GM10847 (cell line): ENCODE measurements at regions not wholly inside any gene's neighbourhood (a gene's known extent, or its start where the extent isn't known, plus 50 kb on each side); places are given as distances from the start of the nearest gene placed in this dataset.
A peak's percentile ranks its signal among the peaks of the same experiment; 100 is the strongest.

Source experiments
- POLR2A ChIP-seq: IDR thresholded peaks from 2 replicates; pipeline ENCODE4 v1.6.1; 2011; ENCODE audit not compliant: insufficient read length; ENCODE audit errors: extremely low read depth

GRCh38 chr2:134118279-134119116, 135.4 kb upstream of the MGAT5 start:
- no peak for TF ChIP-seq POLR2A

DNA sequence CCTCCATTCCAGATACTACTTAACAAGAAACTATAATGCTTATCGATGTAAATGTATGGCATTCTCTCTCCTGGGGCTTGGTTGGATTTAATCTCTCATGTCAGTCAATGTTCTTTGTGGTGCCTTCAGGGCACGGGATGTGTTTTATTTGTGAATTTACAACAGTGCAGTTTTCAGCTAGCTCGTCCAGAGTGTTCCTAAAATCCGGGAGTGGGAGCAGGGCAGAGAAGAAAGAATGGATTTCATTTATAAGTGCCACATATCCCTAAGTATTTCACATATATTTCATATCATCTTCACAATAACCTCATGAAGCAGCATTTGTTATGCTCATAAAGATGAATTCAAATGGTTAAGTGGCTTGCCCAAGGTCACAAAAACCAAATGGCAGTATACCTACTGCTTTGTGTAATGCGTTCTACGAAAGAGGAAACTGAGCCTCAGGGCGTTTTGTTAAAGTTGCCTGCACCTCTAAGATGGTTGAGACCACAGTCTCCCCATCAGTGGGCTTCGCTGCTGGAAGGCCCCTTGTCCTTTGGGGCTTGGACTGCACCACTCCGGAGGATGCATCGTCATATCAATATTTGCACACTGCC, 134.7 kb upstream of the MGAT5 start:
- no peak for TF ChIP-seq POLR2A

GRCh38 chr2:134119713-134120405, 134.0 kb upstream of the MGAT5 start:
- peak; percentile 57 for TF ChIP-seq POLR2A

DNA sequence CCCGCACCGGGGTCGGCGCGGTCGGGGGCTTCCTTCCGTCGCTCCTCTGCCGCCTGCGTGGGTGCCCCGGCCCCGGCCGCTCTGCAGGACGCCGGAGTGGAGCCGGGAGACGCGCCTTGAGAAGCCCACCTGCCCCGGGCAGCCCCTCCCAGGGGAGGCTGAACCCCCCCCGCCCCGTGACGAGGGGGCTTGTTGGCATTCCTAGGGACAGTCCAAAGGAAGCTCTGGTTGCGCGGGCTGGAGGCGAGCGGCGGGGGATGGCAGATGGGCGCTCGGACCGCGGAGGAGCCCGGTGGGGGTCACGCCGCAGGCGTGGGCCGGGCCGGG, 133.5 kb upstream of the MGAT5 start:
- TF ChIP-seq POLR2A = no peak

GRCh38 chr2:134120733-134121630, 132.9 kb upstream of the MGAT5 start:
- no peak for TF ChIP-seq POLR2A

DNA sequence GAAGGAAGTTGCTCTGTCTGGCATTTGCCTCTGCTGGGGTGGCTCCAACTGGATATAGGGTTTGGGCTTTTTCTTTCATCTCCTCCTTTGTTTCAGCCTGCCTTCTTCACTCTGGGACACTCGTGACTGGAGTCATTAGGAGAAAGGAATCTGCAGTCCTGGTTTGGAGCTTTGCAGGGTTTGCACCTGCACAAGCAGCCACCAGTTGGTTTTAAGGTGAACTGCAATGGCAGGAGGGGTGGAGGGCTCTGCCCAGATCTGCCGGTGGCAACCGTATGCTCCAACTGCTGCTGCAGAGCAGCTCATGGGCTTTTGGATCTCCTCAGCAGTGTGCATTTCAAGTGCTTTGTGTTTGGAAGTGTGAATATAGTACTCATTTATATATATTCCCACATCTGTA, 131.3 kb upstream of the MGAT5 start:
- TF ChIP-seq POLR2A = no peak

DNA sequence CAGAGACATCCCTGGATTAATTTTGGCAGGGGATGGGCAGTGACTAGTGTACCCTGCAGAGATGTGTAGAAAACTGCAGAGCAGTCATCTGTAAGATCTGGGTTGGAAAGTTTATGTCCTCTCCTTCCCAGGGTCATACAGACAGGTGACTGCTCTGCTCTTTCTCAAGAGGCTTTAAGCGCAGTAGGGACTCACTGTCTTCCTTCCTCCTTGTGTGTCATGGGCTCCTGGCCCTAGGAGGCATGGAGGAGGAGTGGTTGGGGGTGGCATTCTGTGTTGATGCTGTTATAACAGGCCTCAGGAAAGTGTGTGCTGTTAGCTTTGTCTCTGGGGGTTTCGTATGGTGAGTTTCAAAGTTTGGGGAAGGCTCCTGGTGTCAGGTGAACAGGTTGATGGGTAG, 130.5 kb upstream of the MGAT5 start:
- no peak for TF ChIP-seq POLR2A

GRCh38 chr2:134124047-134124753, 129.7 kb upstream of the MGAT5 start:
- TF ChIP-seq POLR2A = no peak

- no peak for TF ChIP-seq POLR2A
Measured at GRCh38 chr2:134127496-134127895, 126.4 kb upstream of the MGAT5 start.

GRCh38 chr2:134128746-134129145, 125.1 kb upstream of the MGAT5 start:
- TF ChIP-seq POLR2A = no peak

DNA sequence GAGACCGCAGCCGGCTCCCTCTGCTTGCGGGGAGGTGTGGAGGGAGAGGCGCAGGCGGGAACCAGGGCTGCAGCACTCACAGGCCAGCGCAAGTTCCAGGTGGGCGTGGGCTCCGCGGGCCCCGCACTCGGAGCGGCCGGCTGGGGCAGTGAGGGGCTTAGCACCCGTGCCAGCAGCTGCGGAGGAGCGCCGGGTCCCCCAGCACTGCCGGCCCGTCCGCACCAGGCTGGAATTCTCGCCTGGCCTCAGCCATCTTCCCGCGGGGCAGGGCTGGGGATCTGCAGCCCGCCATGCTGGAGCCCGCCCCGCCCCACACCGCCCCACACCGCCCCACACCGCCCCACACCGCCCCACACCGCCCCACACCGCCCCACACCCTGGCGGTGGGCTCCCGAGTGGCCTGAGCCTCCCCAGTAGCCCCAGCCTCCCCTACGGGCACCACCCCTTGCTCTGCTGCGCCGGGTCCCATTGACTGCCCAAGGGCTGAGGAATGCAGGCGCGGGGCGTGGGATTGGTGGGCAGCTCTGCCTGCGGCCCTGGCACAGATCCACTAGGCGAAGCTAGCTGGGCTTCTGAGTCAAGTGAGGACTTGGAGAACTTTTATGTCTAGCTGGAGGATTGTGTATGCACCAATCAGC, 123.9 kb upstream of the MGAT5 start:
- TF ChIP-seq POLR2A = no peak

DNA sequence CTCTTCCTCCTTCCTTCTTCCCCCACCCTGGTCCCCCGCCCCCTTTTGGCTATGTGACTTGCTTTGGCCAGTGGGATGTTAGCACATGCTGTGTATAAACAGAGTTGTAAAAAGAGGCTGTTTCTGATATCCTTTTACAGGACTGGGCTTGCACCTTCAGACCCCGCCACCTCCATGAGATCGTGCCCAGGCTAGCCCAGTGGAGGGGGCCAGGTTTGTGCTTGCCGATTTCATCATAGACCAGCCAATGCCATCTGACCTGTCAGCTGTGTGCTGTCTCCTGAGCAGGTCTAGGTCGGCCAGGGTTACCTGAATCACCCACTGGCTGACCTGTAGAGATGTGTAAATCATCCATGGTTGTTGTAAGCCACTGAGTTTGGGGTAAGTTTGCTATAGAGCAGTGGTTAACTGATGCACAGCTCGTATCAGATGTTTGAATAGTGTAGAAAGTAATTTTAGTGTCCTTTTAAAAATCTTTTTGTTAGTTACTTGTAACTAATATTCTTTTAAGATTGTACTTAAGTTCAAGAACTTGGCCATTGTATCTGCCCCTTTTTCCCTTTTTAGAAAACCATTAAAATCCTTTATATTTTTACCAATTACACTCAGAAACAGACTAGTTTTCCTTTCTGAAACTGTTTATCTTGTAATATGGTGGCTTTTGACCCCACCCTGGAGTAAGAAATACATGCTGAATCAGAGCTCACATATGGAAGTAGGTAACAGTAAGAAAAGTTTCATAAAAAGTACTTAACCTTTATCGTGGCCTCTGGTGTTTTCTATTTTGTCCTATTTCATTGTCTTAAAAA, 122.0 kb upstream of the MGAT5 start:
- TF ChIP-seq POLR2A = no peak

- no peak for TF ChIP-seq POLR2A
Measured at GRCh38 chr2:134132490-134132857, 121.4 kb upstream of the MGAT5 start.

DNA sequence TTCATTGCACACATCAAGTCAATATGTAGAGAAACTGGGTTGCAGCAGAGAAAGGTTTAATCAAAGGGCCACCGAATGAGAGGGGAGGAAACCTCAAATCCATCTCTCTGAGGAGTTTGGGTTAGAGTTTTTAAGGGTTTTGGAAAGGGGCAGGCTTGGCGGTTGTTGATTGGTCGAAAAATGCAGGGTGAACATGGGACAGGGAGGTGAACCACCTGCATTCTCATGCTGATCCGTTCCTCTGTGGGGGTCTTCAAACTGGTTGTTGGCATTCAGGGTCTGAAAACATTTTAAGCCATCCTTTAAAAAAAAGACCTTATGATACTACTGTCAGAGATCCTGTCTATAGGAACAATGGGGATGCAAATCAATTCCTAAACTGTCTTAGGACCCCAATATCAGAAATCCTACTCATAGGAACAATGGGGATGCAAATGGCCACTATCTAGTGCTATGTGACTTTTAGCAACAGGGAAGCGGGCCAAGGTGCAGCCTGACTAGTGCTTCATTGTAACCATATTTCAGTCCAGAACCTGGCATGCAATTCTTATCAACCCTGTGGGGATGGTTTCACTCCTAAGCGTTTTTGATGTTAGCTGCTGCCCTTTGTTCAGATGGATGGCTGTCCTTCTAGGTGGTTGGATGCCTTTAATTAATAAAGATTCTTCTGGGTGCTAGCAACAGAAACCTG, 120.1 kb upstream of the MGAT5 start:
- no peak for TF ChIP-seq POLR2A
